SK-N-SH (cell line): ENCODE measurements at regions not wholly inside any gene's neighbourhood (a gene's known extent, or its start where the extent isn't known, plus 50 kb on each side); places are given as distances from the start of the nearest gene placed in this dataset.

Source experiments
- CTCF ChIA-PET: fragments of 300-600, 350-600 bp; formaldehyde crosslinking; extraction: SDS; loops from one replicate; lab custom pipeline; 2021; lab: Yijun Ruan, JAX
- POLR2A ChIA-PET: fragments of 350-600 bp; sonication (Branson Sonifier 250); formaldehyde crosslinking; extraction: SDS; loops from one replicate; lab custom pipeline; 2020; ENCODE audit warnings: antibody characterized with exemption, inconsistent platforms; lab: Yijun Ruan, JAX
- DNase-seq: peaks from one replicate; pipeline ENCODE4 v3.0.0; 2012
- H2AFZ ChIP-seq: fragments of 200-600 bp; sonication (generic); 2 replicates; pipeline ENCODE4 v1.8.1; 2016; ENCODE audit warnings: antibody characterized with exemption, mild to moderate bottlenecking, low read depth
- H3F3A ChIP-seq: fragments of 200-600 bp; sonication (generic); replicated peaks from 2 replicates; pipeline ENCODE3; 2016; ENCODE audit warnings: antibody characterized with exemption, mild to moderate bottlenecking; ENCODE audit not compliant: insufficient read depth
- H3K27ac ChIP-seq, 2 experiments: fragments of 200-500 bp in 1 of 2; fragments of 200-600 bp in 1 of 2; sonication (Bioruptor generic) in 1 of 2; sonication (generic), shearing (Covaris generic) in 1 of 2; 2 replicates each; pipeline versions ENCODE4 v1.5.1 to v1.6.1; 2014 to 2016; ENCODE audit warnings: low read depth in 2 of 2, inconsistent platforms in 1 of 2, low read length in 1 of 2, mild to moderate bottlenecking in 1 of 2, mixed read lengths in 1 of 2
- H3K27me3 ChIP-seq: fragments of 200-600 bp; sonication (generic), shearing (Covaris generic); 2 replicates; pipeline ENCODE4 v1.6.1; 2016; ENCODE audit warnings: mixed run types; ENCODE audit not compliant: insufficient read depth
- H3K36me3 ChIP-seq, 2 experiments: fragments of 200-500 bp in 1 of 2; fragments of 200-600 bp in 1 of 2; sonication (Bioruptor generic) in 1 of 2; sonication (generic) in 1 of 2; replicated peaks in 1 of 2; 2 replicates each; pipeline versions ENCODE3 to v1.5.1; 2014 to 2016; ENCODE audit warnings: low read length in 1 of 2, mild to moderate bottlenecking in 1 of 2; ENCODE audit not compliant: insufficient read depth in 2 of 2, control insufficient read depth in 1 of 2
- H3K4me1 ChIP-seq, 2 experiments: fragments of 200-500 bp in 1 of 2; fragments of 200-600 bp in 1 of 2; sonication (Bioruptor generic) in 1 of 2; sonication (generic), shearing (Covaris generic) in 1 of 2; 2 replicates each; pipeline versions ENCODE4 v1.5.1 to v1.6.1; 2014 to 2016; ENCODE audit warnings: low read depth in 1 of 2, low read length in 1 of 2, mixed run types in 1 of 2; ENCODE audit not compliant: insufficient read depth in 2 of 2, control insufficient read depth in 1 of 2
- H3K4me2 ChIP-seq: fragments of 200-600 bp; sonication (generic), shearing (Covaris generic); 2 replicates; pipeline ENCODE4 v1.6.1; 2017; ENCODE audit warnings: mixed run types
- H3K4me3 ChIP-seq, 2 experiments: fragments of 200-500 bp in 1 of 2; fragments of 200-600 bp in 1 of 2; sonication (Bioruptor generic) in 1 of 2; sonication (generic), shearing (Covaris generic) in 1 of 2; 2 replicates each; pipeline versions ENCODE4 v1.5.1 to v1.8.1; 2014 to 2016; ENCODE audit warnings: low read depth in 2 of 2, inconsistent platforms in 1 of 2, low read length in 1 of 2, mild to moderate bottlenecking in 1 of 2, mixed read lengths in 1 of 2, moderate library complexity in 1 of 2
- H3K79me2 ChIP-seq: fragments of 200-600 bp; sonication (generic); 2 replicates; pipeline ENCODE4 v1.8.1; 2017; ENCODE audit warnings: mild to moderate bottlenecking; ENCODE audit not compliant: insufficient read depth
- H3K9ac ChIP-seq: fragments of 200-600 bp; sonication (generic); 2 replicates; pipeline ENCODE4 v1.6.1; 2017; ENCODE audit warnings: mixed run types
- H3K9me2 ChIP-seq: fragments of 200-600 bp; sonication (generic); 2 replicates; pipeline ENCODE4 v1.6.1; 2017; ENCODE audit warnings: mixed run types
- H3K9me3 ChIP-seq: fragments of 200-600 bp; sonication (generic); 2 replicates; pipeline ENCODE4 v1.6.1; 2017; ENCODE audit warnings: mixed run types, mild to moderate bottlenecking, moderate library complexity
- H4K20me1 ChIP-seq: fragments of 200-600 bp; sonication (generic); 2 replicates; pipeline ENCODE4 v1.6.1; 2017; ENCODE audit warnings: mild to moderate bottlenecking, mixed run types; ENCODE audit not compliant: insufficient read depth
- CHD2 ChIP-seq: fragments of 150-350 bp; IDR thresholded peaks from 2 replicates; pipeline ENCODE4 v1.6.1; 2018; ENCODE audit warnings: low read length; ENCODE audit not compliant: partially characterized antibody
- ELF1 ChIP-seq: IDR thresholded peaks from 2 replicates; pipeline ENCODE4 v1.4.0; 2012
- FOSL2 ChIP-seq: IDR thresholded peaks from 2 replicates; pipeline ENCODE4 v1.4.0; 2012; ENCODE audit warnings: low read depth, mild to moderate bottlenecking, moderate library complexity, borderline replicate concordance
- FOXM1 ChIP-seq: IDR thresholded peaks from 2 replicates; pipeline ENCODE4 v1.4.0; 2012; ENCODE audit warnings: low read depth, mild to moderate bottlenecking
- JUND ChIP-seq: IDR thresholded peaks from 2 replicates; pipeline ENCODE4 v1.4.0; 2012
- MXI1 ChIP-seq: IDR thresholded peaks from 2 replicates; pipeline ENCODE4 v1.6.1; 2012; ENCODE audit warnings: mild to moderate bottlenecking, low read depth, low read length, improper control_type of control experiment
- NFIC ChIP-seq: IDR thresholded peaks from 2 replicates; pipeline ENCODE4 v1.4.0; 2012; ENCODE audit warnings: borderline replicate concordance
- POLR2AphosphoS5 ChIP-seq: IDR thresholded peaks from 2 replicates; pipeline ENCODE4 v1.6.1; 2012; ENCODE audit warnings: low read depth, low read length
- SIN3A ChIP-seq: IDR thresholded peaks from 2 replicates; pipeline ENCODE4 v1.6.1; 2012; ENCODE audit warnings: low read depth, mild to moderate bottlenecking, low read length, moderate library complexity, borderline replicate concordance
- SMC3 ChIP-seq: IDR thresholded peaks from 2 replicates; pipeline ENCODE4 v1.6.1; 2012; ENCODE audit warnings: low read depth, low read length, improper control_type of control experiment
- YY1 ChIP-seq: IDR thresholded peaks from 2 replicates; pipeline ENCODE4 v1.4.0; 2012; ENCODE audit warnings: low read depth, mild to moderate bottlenecking
- ZBTB33 ChIP-seq: IDR thresholded peaks from 2 replicates; pipeline ENCODE4 v1.4.0; 2012; ENCODE audit warnings: low read depth, borderline replicate concordance
- WGBS: methylation state at CpG from one replicate; pipeline ENCODE4 v1.1.6; 2017; ENCODE audit warnings: low lambda C conversion rate; 5-methylcytosine and 5-hydroxymethylcytosine counted together
- TF ChIP-seq, protein P1 (sequence below): IDR thresholded peaks from 2 replicates; pipeline ENCODE4 v1.4.0; 2012; ENCODE audit warnings: low read depth, borderline replicate concordance
- TF ChIP-seq, protein P2 (sequence below): IDR thresholded peaks from 2 replicates; pipeline ENCODE4; 2012
- TF ChIP-seq, protein P3 (sequence below): fragments of 200-600 bp; sonication (generic); IDR thresholded peaks from 2 replicates; pipeline ENCODE4 v1.6.1; 2017; ENCODE audit warnings: antibody characterized with exemption, mild to moderate bottlenecking, moderate library complexity

DNA sequence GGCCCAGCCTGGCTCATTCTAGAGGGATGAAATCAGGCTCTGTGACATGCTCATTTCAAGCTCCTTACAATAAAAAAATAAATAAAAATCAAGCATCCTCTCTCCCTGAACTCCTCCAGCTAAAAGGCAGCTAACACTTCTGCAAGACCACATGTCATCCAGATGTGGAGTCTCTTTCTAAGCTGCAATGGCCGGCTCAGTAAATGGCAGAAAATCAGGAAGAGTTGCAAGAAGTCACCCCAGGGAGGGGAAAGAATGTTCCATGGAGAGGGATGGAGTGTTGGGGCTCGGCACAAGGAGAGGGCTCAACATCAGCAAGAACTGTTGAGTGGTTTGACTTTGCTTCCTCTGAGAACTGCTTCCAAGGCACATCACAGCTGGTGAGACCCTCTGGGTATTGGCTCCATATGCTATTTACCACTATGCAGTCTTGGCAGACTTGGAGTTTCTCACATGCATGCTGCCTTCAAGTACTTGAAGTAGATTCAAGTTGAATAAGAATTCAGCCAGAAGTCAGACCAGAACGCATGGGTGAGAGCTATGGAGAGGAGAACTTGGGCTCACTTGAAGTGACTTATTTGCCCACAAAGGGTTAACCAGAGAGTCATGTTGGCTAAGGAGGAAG, 689.0 kb downstream of the NTRK3 start (continued):
- TF ChIP-seq SMC3 (no peak), CHD2 (no peak), POLR2AphosphoS5 (no peak), MXI1 (no peak), FOSL2 (no peak)
- TF ChIP-seq, all 33 proteins: peak for 0

GRCh38 chr15:87566236-87566635, 690.3 kb downstream of the NTRK3 start:
- no peaks in the 10 kb centered on the region for H3K9me3 ChIP-seq
- no peak overlapping the region for H3K9ac ChIP-seq
- no peak overlapping the region for H3K4me2 ChIP-seq
- no peaks in the 10 kb centered on the region; a peak in 1 of 4 replicates for H3K4me1 ChIP-seq
- ChIA-PET POLR2A (no interaction called here), CTCF (interaction anchor here (1.4 to 1.9 kb wide), 2 partner anchors 88 to 708 kb away, joined by 3 to 5 read pairs; no protein-coding TSS in a partner anchor)
- no peak overlapping the region for H3K27ac ChIP-seq
- H2AFZ ChIP-seq: no peak overlapping the region
- no peaks in the 10 kb centered on the region for H3K36me3 ChIP-seq
- TF ChIP-seq SMC3 (no peak), JUND (no peak), POLR2AphosphoS5 (no peak)
- TF ChIP-seq, protein P1, sequence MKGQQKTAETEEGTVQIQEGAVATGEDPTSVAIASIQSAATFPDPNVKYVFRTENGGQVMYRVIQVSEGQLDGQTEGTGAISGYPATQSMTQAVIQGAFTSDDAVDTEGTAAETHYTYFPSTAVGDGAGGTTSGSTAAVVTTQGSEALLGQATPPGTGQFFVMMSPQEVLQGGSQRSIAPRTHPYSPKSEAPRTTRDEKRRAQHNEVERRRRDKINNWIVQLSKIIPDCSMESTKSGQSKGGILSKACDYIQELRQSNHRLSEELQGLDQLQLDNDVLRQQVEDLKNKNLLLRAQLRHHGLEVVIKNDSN: no peak
- TF ChIP-seq, protein P2, sequence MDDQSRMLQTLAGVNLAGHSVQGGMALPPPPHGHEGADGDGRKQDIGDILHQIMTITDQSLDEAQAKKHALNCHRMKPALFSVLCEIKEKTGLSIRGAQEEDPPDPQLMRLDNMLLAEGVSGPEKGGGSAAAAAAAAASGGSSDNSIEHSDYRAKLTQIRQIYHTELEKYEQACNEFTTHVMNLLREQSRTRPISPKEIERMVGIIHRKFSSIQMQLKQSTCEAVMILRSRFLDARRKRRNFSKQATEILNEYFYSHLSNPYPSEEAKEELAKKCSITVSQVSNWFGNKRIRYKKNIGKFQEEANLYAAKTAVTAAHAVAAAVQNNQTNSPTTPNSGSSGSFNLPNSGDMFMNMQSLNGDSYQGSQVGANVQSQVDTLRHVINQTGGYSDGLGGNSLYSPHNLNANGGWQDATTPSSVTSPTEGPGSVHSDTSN: no peak
- no peaks in the 10 kb centered on the region for H3K79me2 ChIP-seq
- no peak for DNase-seq
- H3F3A ChIP-seq: no peaks in the 10 kb centered on the region
- no peaks in the 10 kb centered on the region for H3K9me2 ChIP-seq
- H3K4me3 ChIP-seq: no peak overlapping the region
- no peaks in the 10 kb centered on the region for H4K20me1 ChIP-seq
- 46% methylated on average over 6 of the region's 6 CpGs for WGBS
- no peaks in the 10 kb centered on the region for H3K27me3 ChIP-seq

GRCh38 chr15:87564681-87565080, 691.9 kb downstream of the NTRK3 start:
- DNase-seq: no peak
- POLR2A ChIA-PET: no interaction called here
- Histone ChIP-seq H3K9ac (no peak overlapping the region), H3K27me3 (no peaks in the 10 kb centered on the region), H2AFZ (no peak overlapping the region), H3K9me2 (no peaks in the 10 kb centered on the region), H3F3A (no peaks in the 10 kb centered on the region), H3K79me2 (no peaks in the 10 kb centered on the region), H4K20me1 (no peaks in the 10 kb centered on the region)
- WGBS: 51% methylated on average over 3 of the region's 3 CpGs
- TF ChIP-seq MXI1: no peak
- no peak for TF ChIP-seq SIN3A
- TF ChIP-seq, protein P2: no peak
- no peak for TF ChIP-seq FOXM1
- no peak for TF ChIP-seq YY1
- no peak for TF ChIP-seq CHD2
- no peak for TF ChIP-seq POLR2AphosphoS5
- TF ChIP-seq, protein P3, sequence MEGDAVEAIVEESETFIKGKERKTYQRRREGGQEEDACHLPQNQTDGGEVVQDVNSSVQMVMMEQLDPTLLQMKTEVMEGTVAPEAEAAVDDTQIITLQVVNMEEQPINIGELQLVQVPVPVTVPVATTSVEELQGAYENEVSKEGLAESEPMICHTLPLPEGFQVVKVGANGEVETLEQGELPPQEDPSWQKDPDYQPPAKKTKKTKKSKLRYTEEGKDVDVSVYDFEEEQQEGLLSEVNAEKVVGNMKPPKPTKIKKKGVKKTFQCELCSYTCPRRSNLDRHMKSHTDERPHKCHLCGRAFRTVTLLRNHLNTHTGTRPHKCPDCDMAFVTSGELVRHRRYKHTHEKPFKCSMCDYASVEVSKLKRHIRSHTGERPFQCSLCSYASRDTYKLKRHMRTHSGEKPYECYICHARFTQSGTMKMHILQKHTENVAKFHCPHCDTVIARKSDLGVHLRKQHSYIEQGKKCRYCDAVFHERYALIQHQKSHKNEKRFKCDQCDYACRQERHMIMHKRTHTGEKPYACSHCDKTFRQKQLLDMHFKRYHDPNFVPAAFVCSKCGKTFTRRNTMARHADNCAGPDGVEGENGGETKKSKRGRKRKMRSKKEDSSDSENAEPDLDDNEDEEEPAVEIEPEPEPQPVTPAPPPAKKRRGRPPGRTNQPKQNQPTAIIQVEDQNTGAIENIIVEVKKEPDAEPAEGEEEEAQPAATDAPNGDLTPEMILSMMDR: no peak
- no peak for TF ChIP-seq NFIC
- no peak for TF ChIP-seq ZBTB33
- no peak for TF ChIP-seq ELF1
- TF ChIP-seq, all 33 proteins: peak for 0
- CTCF ChIA-PET: interaction anchor here (1.5 kb wide), 1 partner anchor 40 kb away, joined by 5 read pairs; no protein-coding TSS in a partner anchor
- Histone ChIP-seq H3K4me3 (no peak overlapping the region), H3K36me3 (no peaks in the 10 kb centered on the region), H3K4me2 (no peak overlapping the region), H3K4me1 (no peaks in the 10 kb centered on the region; a peak in 1 of 4 replicates), H3K27ac (no peak overlapping the region), H3K9me3 (no peaks in the 10 kb centered on the region)
